Right lobe of liver (tissue), 6 donors: ENCODE measurements at regions not wholly inside any gene's neighbourhood (a gene's known extent, or its start where the extent isn't known, plus 50 kb on each side); places are given as distances from the start of the nearest gene placed in this dataset.

Experiments
- ATAC-seq, 4 donors: fragments of 200-7000 bp; cut with Tn5 transposase; one replicate each; pipeline ENCODE4 v1.9.1; 2020; ENCODE audit warnings: mild to moderate bottlenecking in 4 of 4, moderate library complexity in 4 of 4
- DNase-seq, 3 donors: peaks; one replicate each; pipeline ENCODE4 v3.0.0-alpha.2; 2020
- H3K27ac ChIP-seq, 3 donors: fragments of 200-600 bp; one replicate each; pipeline ENCODE4 v1.8.0; 2022
- H3K27me3 ChIP-seq, 2 donors: fragments of 200-600 bp; one replicate each; pipeline ENCODE4 v1.8.0; 2022
- H3K36me3 ChIP-seq, 4 donors: fragments of 200-600 bp; sonication (generic) in 1 of 4; one replicate each; pipeline versions ENCODE4 v1.5.1 to v1.8.0; 2017 to 2022; ENCODE audit warnings: control low read depth in 1 of 4
- H3K4me1 ChIP-seq, 4 donors: fragments of 200-600 bp; sonication (generic) in 1 of 4; one replicate each; pipeline versions ENCODE4 v1.5.1 to v1.8.0; 2017 to 2022; ENCODE audit warnings: control low read depth in 1 of 4
- H3K4me3 ChIP-seq, 3 donors: fragments of 200-600 bp; one replicate each; pipeline ENCODE4 v1.8.0; 2022
- H3K9me3 ChIP-seq, 4 donors: fragments of 200-600 bp; sonication (generic) in 1 of 4; one replicate each; pipeline versions ENCODE4 v1.5.1 to v1.8.0; 2017 to 2022; ENCODE audit warnings: control low read depth in 1 of 4
- POLR2A ChIP-seq: fragments of 450-650 bp; IDR thresholded peaks from one replicate; pipeline ENCODE4 v1.6.1; 2017; ENCODE audit warnings: antibody characterized with exemption, mild to moderate bottlenecking
- WGBS: methylation state at CpG from one replicate; pipeline ENCODE4 v1.1.6; 2018; ENCODE audit warnings: low coverage, low lambda C conversion rate; ENCODE audit not compliant: insufficient coverage; ENCODE audit errors: missing lambda C conversion rate; 5-methylcytosine and 5-hydroxymethylcytosine counted together
- intact Hi-C, 2 donors: fragments of 100-400 bp; cut with DNase I; formaldehyde crosslinking; loops; one replicate each; pipeline versions ENCODE4 v1.11.2 to v1.14.1; 2022
- TF ChIP-seq, protein P1 (sequence below), 4 donors: fragments of 200-600 bp in 3 of 4; fragments of 450-650 bp in 1 of 4; IDR thresholded peaks; one replicate each; pipeline versions ENCODE4 v1.5.1 to v1.8.0; 2016 to 2022; ENCODE audit warnings: antibody characterized with exemption in 4 of 4, mild to moderate bottlenecking in 2 of 4
- donor health status: DM: no; HTN: yes; CAD: no.
- donor health status: DM: no; HTN: no; CAD: no.
- donor health status: DM: no; HTN: no; CAD: no.
- donor health status: DM: no; HTN: yes; CAD: no.
- donor health status: DM: no; HTN: yes; CAD: no.

DNA sequence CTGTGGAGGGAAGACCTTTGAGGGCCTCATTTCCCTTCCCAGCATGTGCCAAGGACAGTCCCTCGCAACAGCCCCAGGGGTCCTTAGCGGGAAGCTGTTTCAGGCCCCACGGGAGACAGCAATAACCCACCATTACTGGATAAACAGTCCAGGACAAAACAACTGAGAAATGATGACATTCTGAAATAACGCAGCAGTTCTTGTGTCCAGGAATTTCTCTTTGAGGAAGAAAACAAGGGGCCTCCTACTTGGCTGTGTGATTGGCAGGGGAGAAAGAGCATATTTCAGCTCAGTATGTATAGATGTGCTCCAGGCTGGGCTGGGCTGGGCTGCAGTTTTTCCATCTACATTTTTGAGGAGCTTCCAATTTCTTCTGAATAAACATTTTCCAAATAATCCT, 82.2 kb upstream of the THBS1 start:
- DNase-seq = no peak
- Histone ChIP-seq H3K36me3 (no peaks in the 10 kb centered on the region), H3K4me3 (no peak overlapping the region), H3K27ac (no peak overlapping the region), H3K9me3 (no peaks in the 10 kb centered on the region), H3K27me3 (no peaks in the 10 kb centered on the region), H3K4me1 (no peaks in the 10 kb centered on the region)
- ATAC-seq = no peak
- 90% methylated on average over 2 of the region's 4 CpGs for WGBS
- no peak for TF ChIP-seq POLR2A
- TF ChIP-seq, protein P1, sequence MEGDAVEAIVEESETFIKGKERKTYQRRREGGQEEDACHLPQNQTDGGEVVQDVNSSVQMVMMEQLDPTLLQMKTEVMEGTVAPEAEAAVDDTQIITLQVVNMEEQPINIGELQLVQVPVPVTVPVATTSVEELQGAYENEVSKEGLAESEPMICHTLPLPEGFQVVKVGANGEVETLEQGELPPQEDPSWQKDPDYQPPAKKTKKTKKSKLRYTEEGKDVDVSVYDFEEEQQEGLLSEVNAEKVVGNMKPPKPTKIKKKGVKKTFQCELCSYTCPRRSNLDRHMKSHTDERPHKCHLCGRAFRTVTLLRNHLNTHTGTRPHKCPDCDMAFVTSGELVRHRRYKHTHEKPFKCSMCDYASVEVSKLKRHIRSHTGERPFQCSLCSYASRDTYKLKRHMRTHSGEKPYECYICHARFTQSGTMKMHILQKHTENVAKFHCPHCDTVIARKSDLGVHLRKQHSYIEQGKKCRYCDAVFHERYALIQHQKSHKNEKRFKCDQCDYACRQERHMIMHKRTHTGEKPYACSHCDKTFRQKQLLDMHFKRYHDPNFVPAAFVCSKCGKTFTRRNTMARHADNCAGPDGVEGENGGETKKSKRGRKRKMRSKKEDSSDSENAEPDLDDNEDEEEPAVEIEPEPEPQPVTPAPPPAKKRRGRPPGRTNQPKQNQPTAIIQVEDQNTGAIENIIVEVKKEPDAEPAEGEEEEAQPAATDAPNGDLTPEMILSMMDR (IDR thresholded peaks at IDR 0.05) = no peak
- intact Hi-C loops = no loop called here

DNA sequence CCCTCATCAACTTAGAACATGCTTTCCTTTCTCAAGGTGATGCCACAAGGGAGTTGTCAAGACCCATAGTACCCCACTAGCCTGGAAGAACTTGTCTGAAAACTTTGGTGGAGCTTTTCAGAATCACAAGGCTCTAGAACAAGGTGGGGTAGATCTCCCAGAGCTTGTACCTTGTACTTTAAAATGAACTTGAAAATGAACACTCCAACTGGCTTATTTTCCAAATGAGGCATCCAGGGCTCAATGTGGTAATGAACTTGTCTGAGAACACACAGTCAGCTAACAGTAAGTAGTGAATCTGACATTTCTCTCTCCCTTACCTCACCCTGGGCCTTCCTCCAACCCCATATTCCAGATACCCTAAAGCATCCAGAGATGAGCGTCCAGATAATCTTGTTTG, 81.8 kb upstream of the THBS1 start:
- H3K36me3 ChIP-seq = no peaks in the 10 kb centered on the region
- DNase-seq = no peak
- no peak overlapping the region for H3K27ac ChIP-seq
- TF ChIP-seq POLR2A = no peak
- TF ChIP-seq, protein P1 (IDR thresholded peaks at IDR 0.05) = no peak
- H3K4me1 ChIP-seq = no peaks in the 10 kb centered on the region
- 70% methylated on average over 1 of the region's 1 CpG for WGBS
- H3K4me3 ChIP-seq = no peak overlapping the region
- H3K27me3 ChIP-seq = no peaks in the 10 kb centered on the region
- no peaks in the 10 kb centered on the region for H3K9me3 ChIP-seq
- ATAC-seq = no peak
- intact Hi-C loops = no loop called here

DNA sequence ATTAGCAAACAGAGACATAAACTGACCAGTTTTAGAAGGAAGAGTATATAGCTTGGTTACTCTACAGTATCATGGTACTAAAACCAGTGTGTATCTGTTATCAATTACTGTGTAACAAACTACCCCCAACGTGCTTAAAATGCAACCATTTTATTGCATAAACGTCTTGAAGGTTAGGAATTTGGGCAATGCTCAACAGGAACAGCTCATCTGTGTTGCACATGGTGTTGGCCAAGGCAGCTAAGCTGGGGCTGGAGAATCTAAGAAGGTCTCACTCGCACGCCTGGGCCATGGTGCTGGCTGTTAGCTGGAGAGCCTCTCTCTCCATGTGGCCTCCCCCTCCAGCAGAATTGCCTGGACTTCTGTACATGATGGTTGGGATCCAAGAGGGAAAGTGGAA, 81.2 kb upstream of the THBS1 start:
- TF ChIP-seq POLR2A = no peak
- TF ChIP-seq, protein P1 (IDR thresholded peaks at IDR 0.05) = no peak
- H3K27me3 ChIP-seq = no peaks in the 10 kb centered on the region
- DNase-seq (no peak), ATAC-seq (no peak)
- 72% methylated on average over 4 of the region's 4 CpGs for WGBS
- no peaks in the 10 kb centered on the region for H3K36me3 ChIP-seq
- no peak overlapping the region for H3K27ac ChIP-seq
- no peak overlapping the region for H3K4me3 ChIP-seq
- H3K9me3 ChIP-seq = no peaks in the 10 kb centered on the region
- intact Hi-C loops = no loop called here
- H3K4me1 ChIP-seq = no peaks in the 10 kb centered on the region

DNA sequence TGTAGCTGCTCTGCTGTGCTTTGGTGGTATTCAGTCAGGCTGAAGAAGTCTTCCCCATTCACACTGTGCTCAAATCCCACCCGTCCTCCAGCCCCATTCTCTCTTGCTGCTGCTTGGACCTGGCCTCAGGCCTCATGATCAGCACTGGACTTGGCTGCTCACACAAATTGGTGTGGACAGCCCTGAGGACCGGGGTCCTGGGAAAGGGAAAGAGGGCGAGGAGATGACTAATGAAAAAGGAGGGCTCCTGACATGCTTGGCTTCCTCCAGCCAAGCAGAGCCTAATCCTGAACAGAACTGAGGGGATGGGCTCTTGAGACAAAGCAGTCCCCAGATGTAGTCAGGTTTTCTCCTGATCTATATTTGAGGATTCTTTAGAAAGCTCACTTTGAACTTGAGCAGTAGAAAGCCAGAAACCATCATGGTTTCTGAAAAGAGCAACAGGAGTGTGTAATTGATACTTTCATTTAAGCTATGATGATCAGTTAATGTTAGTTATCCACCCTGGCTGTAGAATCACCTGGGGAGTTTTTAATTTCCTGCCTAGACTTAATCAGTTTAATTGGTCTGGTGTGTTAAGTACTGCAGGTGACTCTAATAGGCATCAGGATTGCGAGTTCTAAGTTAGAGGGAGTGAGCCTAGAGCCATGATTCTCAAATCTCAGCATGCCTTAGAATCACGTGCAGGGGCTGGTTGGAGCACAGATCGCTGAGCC, 79.4 kb upstream of the THBS1 start:
- TF ChIP-seq, protein P1 (IDR thresholded peaks at IDR 0.05) = no peak
- TF ChIP-seq POLR2A = no peak
- Histone ChIP-seq H3K4me3 (no peak overlapping the region), H3K4me1 (no peaks in the 10 kb centered on the region), H3K27me3 (no peaks in the 10 kb centered on the region), H3K36me3 (no peaks in the 10 kb centered on the region), H3K9me3 (no peaks in the 10 kb centered on the region), H3K27ac (no peak overlapping the region)
- intact Hi-C loops = no loop called here
- no peak for DNase-seq
- ATAC-seq = no peak
- 84% methylated on average over 4 of the region's 6 CpGs for WGBS

DNA sequence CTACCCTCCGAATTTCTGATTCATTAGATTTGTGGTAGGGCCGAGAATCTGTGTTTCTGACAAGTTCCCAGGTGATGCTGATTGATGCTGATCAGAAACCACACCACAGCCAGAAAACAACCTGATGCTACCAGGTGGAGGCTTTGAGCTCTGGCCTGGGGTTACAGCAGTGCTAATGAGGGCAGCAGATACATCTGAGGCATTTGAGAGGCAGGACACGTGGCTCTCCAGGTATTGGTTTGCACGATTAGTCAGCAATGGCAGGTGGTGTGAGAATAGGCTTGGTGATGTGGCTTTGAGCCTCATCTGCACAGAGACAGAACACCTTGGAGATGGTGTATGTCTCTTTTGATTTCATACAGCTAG, 78.8 kb upstream of the THBS1 start:
- H3K9me3 ChIP-seq = no peaks in the 10 kb centered on the region
- DNase-seq (no peak), ATAC-seq (no peak)
- no peaks in the 10 kb centered on the region for H3K4me1 ChIP-seq
- H3K36me3 ChIP-seq = no peaks in the 10 kb centered on the region
- intact Hi-C loops = no loop called here
- no peak for TF ChIP-seq POLR2A
- TF ChIP-seq, protein P1 (IDR thresholded peaks at IDR 0.05) = no peak
- H3K27me3 ChIP-seq = no peaks in the 10 kb centered on the region
- 60% methylated on average over 4 of the region's 4 CpGs for WGBS
- no peak overlapping the region for H3K4me3 ChIP-seq
- H3K27ac ChIP-seq = no peak overlapping the region
